OCI-LY3 (cell line): ENCODE measurements at regions not wholly inside any gene's neighbourhood (a gene's known extent, or its start where the extent isn't known, plus 50 kb on each side); places are given as distances from the start of the nearest gene placed in this dataset.

Experiments
- EZH2phosphoT487 ChIP-seq: fragments of 200-600 bp; shearing (Covaris generic); IDR thresholded peaks from 2 replicates; pipeline ENCODE4 v1.6.1; 2018; ENCODE audit warnings: antibody characterized with exemption, mixed run types, low read depth
- TF ChIP-seq, protein P1 (sequence below): fragments of 200-600, 300-600 bp; sonication (generic); IDR thresholded peaks from 2 replicates; pipeline ENCODE4 v1.5.1; 2014; ENCODE audit warnings: antibody characterized with exemption, low read length, low read depth

DNA sequence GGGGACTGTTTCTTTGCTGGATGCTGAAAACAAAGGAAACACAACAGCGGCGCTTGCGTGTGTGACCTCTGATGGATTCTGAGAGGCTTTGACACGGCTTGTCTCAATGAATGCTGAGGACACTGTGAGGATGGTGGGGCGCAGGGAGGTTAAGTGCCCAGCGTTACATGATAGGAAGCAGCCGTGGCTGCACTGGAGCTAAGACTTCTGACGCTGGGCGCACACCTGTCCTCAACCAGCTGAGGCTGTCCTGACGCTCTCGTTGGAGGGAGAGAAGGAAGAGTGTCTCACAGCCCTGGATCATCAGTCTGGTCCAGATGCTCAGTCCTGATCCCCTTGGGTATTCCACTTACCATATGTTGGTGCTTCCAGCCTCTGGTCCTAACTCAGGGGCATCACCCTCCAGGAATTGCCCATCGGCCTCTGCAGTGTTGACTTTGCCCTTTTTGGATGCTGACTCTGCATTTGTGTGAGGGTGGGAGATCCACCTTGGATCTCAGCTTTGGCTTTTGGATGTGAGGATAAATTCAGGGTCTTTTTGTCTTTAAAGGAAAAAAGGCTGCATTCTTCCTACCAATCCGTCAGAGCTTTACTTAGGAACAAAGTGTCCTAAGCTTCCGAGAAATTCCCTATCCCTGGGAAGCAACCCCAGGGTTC, 125.2 kb downstream of the ZNF664 start:
- TF ChIP-seq, protein P1, sequence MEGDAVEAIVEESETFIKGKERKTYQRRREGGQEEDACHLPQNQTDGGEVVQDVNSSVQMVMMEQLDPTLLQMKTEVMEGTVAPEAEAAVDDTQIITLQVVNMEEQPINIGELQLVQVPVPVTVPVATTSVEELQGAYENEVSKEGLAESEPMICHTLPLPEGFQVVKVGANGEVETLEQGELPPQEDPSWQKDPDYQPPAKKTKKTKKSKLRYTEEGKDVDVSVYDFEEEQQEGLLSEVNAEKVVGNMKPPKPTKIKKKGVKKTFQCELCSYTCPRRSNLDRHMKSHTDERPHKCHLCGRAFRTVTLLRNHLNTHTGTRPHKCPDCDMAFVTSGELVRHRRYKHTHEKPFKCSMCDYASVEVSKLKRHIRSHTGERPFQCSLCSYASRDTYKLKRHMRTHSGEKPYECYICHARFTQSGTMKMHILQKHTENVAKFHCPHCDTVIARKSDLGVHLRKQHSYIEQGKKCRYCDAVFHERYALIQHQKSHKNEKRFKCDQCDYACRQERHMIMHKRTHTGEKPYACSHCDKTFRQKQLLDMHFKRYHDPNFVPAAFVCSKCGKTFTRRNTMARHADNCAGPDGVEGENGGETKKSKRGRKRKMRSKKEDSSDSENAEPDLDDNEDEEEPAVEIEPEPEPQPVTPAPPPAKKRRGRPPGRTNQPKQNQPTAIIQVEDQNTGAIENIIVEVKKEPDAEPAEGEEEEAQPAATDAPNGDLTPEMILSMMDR, result no peak
- TF ChIP-seq EZH2phosphoT487, result no peak
